GM12878 (cell line): ENCODE measurements at regions not wholly inside any gene's neighbourhood (a gene's known extent, or its start where the extent isn't known, plus 50 kb on each side); places are given as distances from the start of the nearest gene placed in this dataset.

Source experiments
- ATAC-seq: fragments of 200-7000 bp; cut with Tn5 transposase; 3 replicates; pipeline ENCODE4 v1.9.1; 2020; ENCODE audit warnings: mild to moderate bottlenecking, moderate library complexity
- BruUV-seq: library from RNA; stranded (reverse); fragments of 400-500 nt; replicated peaks from 2 replicates; lab custom pipeline; 2021; lab: Mats Ljungman, UMichigan
- CTCF ChIA-PET: fragments of 300-600 bp; sonication (Branson Sonifier 250); formaldehyde crosslinking; extraction: SDS; loops from one replicate; lab custom pipeline; 2021; ENCODE audit warnings: inconsistent platforms; lab: Yijun Ruan, JAX
- POLR2A ChIA-PET: fragments of 350-600 bp; formaldehyde crosslinking; extraction: SDS; loops from one replicate; lab custom pipeline; 2021; ENCODE audit warnings: inconsistent platforms; lab: Charles Lee
- RAD21 ChIA-PET: fragments of 300-600 bp; sonication (Branson Sonifier 250); formaldehyde crosslinking; loops from one replicate; lab custom pipeline; 2023; ENCODE audit warnings: antibody characterized with exemption; ENCODE audit not compliant: unreplicated experiment; lab: Charles Lee
- SMC1A ChIA-PET: fragments of 300-600 bp; sonication (Branson Sonifier 250); formaldehyde crosslinking; loops from one replicate; lab custom pipeline; 2023; ENCODE audit not compliant: unreplicated experiment, uncharacterized antibody; lab: Charles Lee
- DNase-seq: peaks from one replicate; pipeline ENCODE4 v3.0.0-alpha.2; 2011; ENCODE audit warnings: low read depth, low spot score
- FAIRE-seq: peaks from 3 replicates; lab custom pipeline; 2011; peaks lifted over from hg19 to GRCh38; lab: Jason Lieb, UNC
- H2AFZ ChIP-seq: 2 replicates; pipeline ENCODE4 v1.6.0; 2011; ENCODE audit warnings: low read depth, low read length, control low read depth; ENCODE audit not compliant: control insufficient read depth
- H3K27ac ChIP-seq: 2 replicates; pipeline ENCODE4 v1.5.1; 2011; ENCODE audit warnings: control low read depth; ENCODE audit not compliant: control insufficient read depth, insufficient read depth
- H3K27me3 ChIP-seq, 2 experiments: replicated peaks in 1 of 2; 2 replicates each; pipeline versions ENCODE4 v1.6.0 to v1.6.1; 2011; ENCODE audit warnings: low read length in 1 of 2; ENCODE audit not compliant: control insufficient read depth in 2 of 2, insufficient read depth in 2 of 2
- H3K36me3 ChIP-seq, 2 experiments: 2 replicates each; pipeline ENCODE4 v1.5.1; 2011; ENCODE audit warnings: low read length in 1 of 2; ENCODE audit not compliant: control insufficient read depth in 2 of 2, insufficient read depth in 2 of 2
- H3K4me1 ChIP-seq: 2 replicates; pipeline ENCODE4 v1.6.1; 2011; ENCODE audit warnings: mild to moderate bottlenecking, low read length, moderate library complexity, mixed read lengths; ENCODE audit not compliant: control insufficient read depth, insufficient read depth
- H3K4me2 ChIP-seq: 2 replicates; pipeline ENCODE4 v1.6.0; 2011; ENCODE audit warnings: control low read depth; ENCODE audit not compliant: control insufficient read depth, insufficient read depth
- H3K4me3 ChIP-seq: fragments of 200-600 bp; sonication (generic); 2 replicates; pipeline ENCODE4 v1.5.1; 2016
- H3K79me2 ChIP-seq: 2 replicates; pipeline ENCODE4 v1.6.0; 2011; ENCODE audit warnings: low read length; ENCODE audit not compliant: control insufficient read depth, insufficient read depth
- H3K9ac ChIP-seq: 2 replicates; pipeline ENCODE4 v1.8.0; 2011; ENCODE audit warnings: low read length, control low read depth, mixed read lengths; ENCODE audit not compliant: control insufficient read depth, insufficient read depth
- H3K9me3 ChIP-seq: replicated peaks from 3 replicates; pipeline ENCODE4 v1.5.1; 2011; ENCODE audit warnings: mild to moderate bottlenecking, low read length; ENCODE audit not compliant: control insufficient read depth, insufficient read depth
- H4K20me1 ChIP-seq: 2 replicates; pipeline ENCODE4 v1.6.0; 2011; ENCODE audit not compliant: control insufficient read depth, insufficient read depth
- CHD1 ChIP-seq: IDR thresholded peaks from 2 replicates; pipeline ENCODE4 v1.6.1; 2012; ENCODE audit warnings: low read depth, low read length, improper control_type of control experiment
- SIX5 ChIP-seq: IDR thresholded peaks from 2 replicates; pipeline ENCODE4 v1.6.1; 2011; ENCODE audit warnings: mild to moderate bottlenecking, low read depth, low read length, moderate library complexity; ENCODE audit not compliant: severe bottlenecking
- ZNF622 ChIP-seq: fragments of 450-650 bp; IDR thresholded peaks from 2 replicates; pipeline ENCODE4 v1.6.1; 2017; ENCODE audit warnings: mild to moderate bottlenecking, inconsistent platforms
- ZSCAN29 ChIP-seq: fragments of 450-650 bp; IDR thresholded peaks from 2 replicates; pipeline ENCODE4 v1.6.1; 2017; ENCODE audit warnings: mild to moderate bottlenecking, moderate library complexity
- ZZZ3 ChIP-seq: IDR thresholded peaks from 2 replicates; pipeline ENCODE4 v1.6.1; 2011; ENCODE audit warnings: low read depth; ENCODE audit not compliant: control insufficient read depth, insufficient read length
- WGBS: methylation state at CpG from one replicate; pipeline ENCODE4 v1.1.6; 2016; ENCODE audit warnings: low lambda C conversion rate; ENCODE audit not compliant: insufficient replicate concordance, insufficient coverage; ENCODE audit errors: missing lambda C conversion rate; 5-methylcytosine and 5-hydroxymethylcytosine counted together
- in situ Hi-C: fragments of 300-500 bp; cut with MboI; formaldehyde crosslinking; loops from 9 replicates; pipeline ENCODE4 v1.14.3; 2018; ENCODE audit warnings: mixed read lengths
- intact Hi-C: fragments of 100-400 bp; cut with micrococcal nuclease; formaldehyde crosslinking; loops from one replicate; pipeline ENCODE4 v1.14.2; 2022; ENCODE audit not compliant: unreplicated experiment

DNA sequence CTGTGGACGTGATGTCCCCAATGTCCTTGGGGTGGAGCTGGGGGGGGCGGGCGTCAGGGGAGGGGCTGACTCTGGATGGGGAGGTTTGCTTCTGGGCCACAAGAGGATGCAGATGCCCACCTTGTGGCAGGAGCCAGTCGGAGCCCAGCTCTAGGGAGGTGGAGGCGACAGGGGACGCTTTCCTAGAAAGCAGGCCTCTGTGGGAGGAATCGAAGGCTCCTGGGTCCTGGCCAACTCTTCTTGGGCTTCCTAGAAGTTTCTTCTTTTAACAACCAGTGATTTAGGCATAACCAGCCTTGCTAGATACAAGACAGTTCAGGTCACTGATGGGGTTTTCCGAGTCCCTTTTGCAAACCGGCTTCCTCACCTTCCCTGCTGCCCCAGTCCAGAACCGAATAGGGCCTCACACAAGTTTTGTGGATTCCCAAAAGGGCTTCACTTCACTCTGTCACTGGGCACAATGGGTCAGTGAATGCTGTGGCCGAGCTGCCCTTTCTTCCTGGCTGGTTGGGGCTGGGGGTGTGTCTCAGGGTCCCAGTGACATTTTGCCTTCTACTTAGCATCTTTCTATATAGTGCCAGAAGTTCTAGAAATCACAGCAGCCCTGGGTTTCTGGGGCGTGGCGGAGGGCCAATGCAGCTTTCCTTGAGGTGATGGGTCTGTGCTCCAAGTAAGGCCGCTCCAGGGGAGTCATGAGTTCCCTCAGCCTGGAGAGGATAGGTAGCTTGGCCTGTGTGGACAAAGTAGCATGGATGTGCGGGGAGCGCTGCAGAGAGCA, 78.4 kb upstream of the FOXP4 start:
- FAIRE-seq: no peak
- in situ Hi-C loops: no loop called here
- no peak for TF ChIP-seq ZNF622
- TF ChIP-seq, all 136 proteins: peak for 0
- H3K27ac ChIP-seq: no peak overlapping the region
- SMC1A ChIA-PET: interaction anchor here (1.0 to 1.7 kb wide), 3 partner anchors 9 to 266 kb away, joined by 3 to 4 read pairs (median 3); no protein-coding TSS in a partner anchor
- no peak overlapping the region for H3K4me3 ChIP-seq
- no peak overlapping the region for H3K9ac ChIP-seq
- ATAC-seq (no peak), DNase-seq (no peak)
- intact Hi-C loops: no loop called here
- 57% methylated on average over 16 of the region's 16 CpGs for WGBS
- no TSS peak for BruUV-seq
- H2AFZ ChIP-seq: no peak overlapping the region
- peaks cover 0 to 8% of the 10 kb centered on the region in 2 experiments; a peak in 2 of 4 replicates for H3K27me3 ChIP-seq
- no peaks in the 10 kb centered on the region for H3K79me2 ChIP-seq
- POLR2A ChIA-PET: interaction anchor here (0.7 to 1.5 kb wide), 2 partner anchors 32 to 59 kb away, joined by 3 to 12 read pairs; no protein-coding TSS in a partner anchor
- no peaks in the 10 kb centered on the region for H3K4me1 ChIP-seq
- no peaks in the 10 kb centered on the region for H4K20me1 ChIP-seq
- no peak overlapping the region for H3K4me2 ChIP-seq
- no peaks in the 10 kb centered on the region for H3K9me3 ChIP-seq
- CTCF ChIA-PET: interaction anchor here (0.6 to 1.3 kb wide), 4 partner anchors 17 to 135 kb away, joined by 3 read pairs; no protein-coding TSS in a partner anchor
- RAD21 ChIA-PET: no interaction called here
- H3K36me3 ChIP-seq: no peaks in the 10 kb centered on the region

DNA sequence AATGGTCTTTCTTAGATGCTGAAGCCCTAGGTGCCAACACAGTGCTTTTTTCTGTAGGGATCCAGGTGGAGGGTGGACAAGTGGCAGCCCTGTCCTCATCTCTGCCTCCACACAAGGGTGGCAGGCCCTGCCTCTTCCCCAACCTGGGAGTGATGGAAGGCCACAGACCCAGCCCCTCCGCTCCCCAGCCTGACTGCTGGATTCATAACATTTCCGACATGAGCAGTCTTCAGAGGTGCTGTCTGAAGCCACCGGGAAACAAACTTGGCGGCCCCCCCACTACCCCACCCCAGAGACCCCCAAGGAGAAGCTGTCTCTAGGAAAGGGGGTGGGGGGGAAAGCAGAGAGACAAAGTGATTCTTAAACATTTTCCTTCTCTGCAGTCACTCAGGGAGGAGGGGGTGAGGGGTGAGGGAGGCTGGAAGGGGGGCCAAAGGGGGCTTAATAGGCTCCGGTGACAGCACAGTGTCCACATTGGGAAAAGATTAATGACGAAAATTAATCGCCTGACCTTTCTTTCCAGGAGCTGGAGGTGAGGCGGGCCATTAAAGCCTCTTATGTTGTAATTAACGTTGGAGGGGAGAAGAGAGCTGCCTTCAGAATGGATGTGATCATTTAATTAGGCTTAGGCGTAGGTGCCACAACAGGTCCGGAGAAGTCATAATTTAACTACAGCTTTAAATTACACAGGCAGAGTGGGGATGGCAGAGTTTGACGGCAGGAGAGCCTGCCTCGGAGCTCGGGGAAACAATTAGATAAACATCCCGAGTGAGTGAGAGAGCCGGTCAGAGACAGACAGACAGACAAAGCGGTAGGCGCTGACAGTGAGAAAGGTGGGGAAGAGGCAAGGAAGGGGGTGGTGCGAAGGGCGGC, 76.8 kb upstream of the FOXP4 start:
- H3K27ac ChIP-seq: no peak overlapping the region
- intact Hi-C loops: no loop called here
- TF ChIP-seq ZZZ3 (no peak), SIX5 (no peak), CHD1 (no peak), ZSCAN29 (no peak)
- H3K79me2 ChIP-seq: no peaks in the 10 kb centered on the region
- ChIA-PET SMC1A (interaction anchor here (1.7 to 1.8 kb wide), 2 partner anchors 15 to 62 kb away, joined by 4 to 6 read pairs; no protein-coding TSS in a partner anchor), CTCF (interaction anchor here (0.6 to 2.1 kb wide), 4 partner anchors 13 to 71 kb away, joined by 3 to 5 read pairs (median 3); no protein-coding TSS in a partner anchor), RAD21 (interaction anchor here (0.6 to 1.4 kb wide), 5 partner anchors 8 to 628 kb away, joined by 3 to 4 read pairs (median 3); no protein-coding TSS in a partner anchor), POLR2A (no interaction called here)
- in situ Hi-C loops: no loop called here
- ATAC-seq (no peak), DNase-seq (no peak), FAIRE-seq (no peak)
- no peak overlapping the region for H3K4me3 ChIP-seq
- H3K4me2 ChIP-seq: no peak overlapping the region
- no peaks in the 10 kb centered on the region for H3K9me3 ChIP-seq
- WGBS: 66% methylated on average over 18 of the region's 20 CpGs
- no TSS peak for BruUV-seq
- H3K4me1 ChIP-seq: no peaks in the 10 kb centered on the region
- no peak overlapping the region for H3K9ac ChIP-seq
- peaks cover 0 to 8% of the 10 kb centered on the region in 2 experiments; a peak in 2 of 4 replicates for H3K27me3 ChIP-seq
- H3K36me3 ChIP-seq: no peaks in the 10 kb centered on the region
- no peaks in the 10 kb centered on the region for H4K20me1 ChIP-seq
- no peak overlapping the region for H2AFZ ChIP-seq
